Right atrium auricular region (tissue), 2 donors: ENCODE measurements at regions not wholly inside any gene's neighbourhood (a gene's known extent, or its start where the extent isn't known, plus 50 kb on each side); places are given as distances from the start of the nearest gene placed in this dataset.

ENCODE experiments used
- DNase-seq: peaks from one replicate; pipeline ENCODE4 v3.0.0-alpha.2; 2019; ENCODE audit warnings: low spot score
- H3K27ac ChIP-seq, 2 donors: fragments of 200-600 bp; sonication (generic); 1 replicate in 1 of 2; 2 replicates in 1 of 2; pipeline ENCODE4 v1.5.1; 2016 to 2019
- H3K27me3 ChIP-seq, 2 donors: fragments of 200-600 bp; sonication (generic); one replicate each; pipeline versions ENCODE4 v1.5.1 to v1.6.0; 2017 to 2019
- H3K36me3 ChIP-seq: fragments of 200-600 bp; sonication (generic); one replicate; pipeline ENCODE4 v1.5.1; 2016
- H3K4me1 ChIP-seq, 2 donors: fragments of 200-600 bp; sonication (generic); one replicate each; pipeline versions ENCODE4 v1.5.1 to v1.6.0; 2017 to 2019
- H3K4me3 ChIP-seq, 2 donors: fragments of 200-600 bp; sonication (generic); 1 replicate in 1 of 2; 2 replicates in 1 of 2; pipeline ENCODE4 v1.5.1; 2017 to 2019; ENCODE audit warnings: mild to moderate bottlenecking in 1 of 2, moderate library complexity in 1 of 2
- H3K9me3 ChIP-seq, 2 donors: fragments of 200-600 bp; sonication (generic); one replicate each; pipeline ENCODE4 v1.5.1; 2019
- TF ChIP-seq, protein P1 (sequence below), 2 donors: fragments of 200-600 bp; sonication (generic); IDR thresholded peaks; one replicate each; pipeline ENCODE4 v1.5.1; 2019; ENCODE audit warnings: antibody characterized with exemption in 2 of 2

DNA sequence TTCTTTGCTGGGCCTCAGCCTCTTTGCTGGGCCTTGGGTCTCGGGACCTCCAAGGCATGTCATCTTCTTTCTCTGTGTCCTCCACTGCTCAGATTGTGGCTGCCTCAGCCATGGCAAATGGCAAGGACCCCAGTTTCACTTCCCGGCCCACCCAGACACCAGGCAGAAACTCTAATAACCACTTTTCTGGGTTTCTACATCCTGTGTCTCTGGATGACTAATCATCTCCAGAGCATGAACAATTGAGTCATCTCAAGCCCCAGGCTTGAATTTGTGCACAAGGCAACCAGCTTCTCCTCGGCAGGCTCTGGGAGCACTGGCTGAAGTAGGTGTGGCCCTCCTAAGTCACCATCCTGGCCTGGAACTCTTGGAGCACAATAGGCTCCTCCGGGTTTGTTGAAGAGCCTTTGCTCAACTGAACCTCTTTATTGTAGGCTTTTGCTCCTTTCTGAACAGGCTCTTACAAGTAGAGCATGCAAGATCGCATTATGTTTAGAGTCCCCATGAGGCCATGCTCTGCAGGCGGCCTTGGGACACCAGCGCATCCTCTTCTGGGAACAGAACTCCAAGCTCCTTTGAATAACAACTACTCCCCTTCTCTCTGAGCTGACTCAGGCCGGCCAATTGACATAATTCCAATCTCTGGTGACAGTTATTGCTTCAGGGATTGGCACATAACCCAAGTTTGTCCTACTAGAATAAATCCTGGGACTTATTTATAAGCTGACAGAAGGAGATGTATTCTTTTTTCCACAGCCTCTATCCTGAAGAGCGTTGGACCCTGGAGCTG, 218.1 kb downstream of the WDR11 start:
- Histone ChIP-seq H3K9me3 (no peaks in the 10 kb centered on the region), H3K27ac (no peak overlapping the region), H3K36me3 (no peaks in the 10 kb centered on the region), H3K27me3 (no peaks in the 10 kb centered on the region), H3K4me1 (no peaks in the 10 kb centered on the region), H3K4me3 (no peak overlapping the region)
- TF ChIP-seq, protein P1, sequence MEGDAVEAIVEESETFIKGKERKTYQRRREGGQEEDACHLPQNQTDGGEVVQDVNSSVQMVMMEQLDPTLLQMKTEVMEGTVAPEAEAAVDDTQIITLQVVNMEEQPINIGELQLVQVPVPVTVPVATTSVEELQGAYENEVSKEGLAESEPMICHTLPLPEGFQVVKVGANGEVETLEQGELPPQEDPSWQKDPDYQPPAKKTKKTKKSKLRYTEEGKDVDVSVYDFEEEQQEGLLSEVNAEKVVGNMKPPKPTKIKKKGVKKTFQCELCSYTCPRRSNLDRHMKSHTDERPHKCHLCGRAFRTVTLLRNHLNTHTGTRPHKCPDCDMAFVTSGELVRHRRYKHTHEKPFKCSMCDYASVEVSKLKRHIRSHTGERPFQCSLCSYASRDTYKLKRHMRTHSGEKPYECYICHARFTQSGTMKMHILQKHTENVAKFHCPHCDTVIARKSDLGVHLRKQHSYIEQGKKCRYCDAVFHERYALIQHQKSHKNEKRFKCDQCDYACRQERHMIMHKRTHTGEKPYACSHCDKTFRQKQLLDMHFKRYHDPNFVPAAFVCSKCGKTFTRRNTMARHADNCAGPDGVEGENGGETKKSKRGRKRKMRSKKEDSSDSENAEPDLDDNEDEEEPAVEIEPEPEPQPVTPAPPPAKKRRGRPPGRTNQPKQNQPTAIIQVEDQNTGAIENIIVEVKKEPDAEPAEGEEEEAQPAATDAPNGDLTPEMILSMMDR (IDR thresholded peaks at IDR 0.05) = no peak
- DNase-seq = no peak

DNA sequence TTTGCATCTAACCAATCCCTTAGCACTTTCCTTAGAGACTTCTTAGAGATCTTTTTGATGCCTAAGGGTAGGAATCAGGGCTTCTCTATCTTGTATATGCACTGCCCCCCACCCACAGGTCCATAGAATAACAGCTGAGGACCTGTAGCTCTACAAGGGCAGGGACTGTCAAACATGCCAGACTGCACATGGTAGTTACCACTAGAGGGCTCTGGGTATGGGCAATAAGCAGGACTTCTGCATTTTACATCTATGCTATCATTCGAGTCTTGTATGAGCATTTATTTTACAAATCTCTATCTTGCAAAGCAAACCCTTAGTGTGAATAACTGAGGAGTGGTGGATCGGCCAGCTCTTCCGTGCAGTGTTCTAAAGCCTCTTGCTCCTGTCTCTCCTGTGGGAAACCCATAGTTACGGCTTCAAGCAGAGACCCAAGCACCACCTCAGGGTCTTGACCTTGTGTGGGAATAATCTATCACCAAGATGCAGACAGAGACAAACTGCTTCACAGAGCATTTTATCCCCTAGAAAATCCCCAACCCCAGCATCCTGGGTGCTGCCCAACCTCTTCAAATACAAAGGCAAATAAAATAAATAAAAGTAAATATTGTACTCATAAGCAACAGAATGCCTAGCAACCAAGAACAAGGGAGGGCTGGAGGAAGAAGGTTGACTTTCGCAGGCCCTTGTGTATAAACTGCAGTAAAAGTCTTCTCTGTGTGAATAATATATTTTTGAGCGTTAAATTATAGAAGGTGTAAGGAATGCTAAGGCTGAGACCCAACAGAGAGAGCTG, 219.3 kb downstream of the WDR11 start:
- H3K27ac ChIP-seq = no peak overlapping the region
- TF ChIP-seq, protein P1 (IDR thresholded peaks at IDR 0.05) = peak in 1 of 2 donors; percentile 40
- no peak overlapping the region for H3K4me3 ChIP-seq
- H3K4me1 ChIP-seq = no peaks in the 10 kb centered on the region
- no peak for DNase-seq
- H3K9me3 ChIP-seq = no peaks in the 10 kb centered on the region
- H3K36me3 ChIP-seq = no peaks in the 10 kb centered on the region
- no peaks in the 10 kb centered on the region for H3K27me3 ChIP-seq

DNA sequence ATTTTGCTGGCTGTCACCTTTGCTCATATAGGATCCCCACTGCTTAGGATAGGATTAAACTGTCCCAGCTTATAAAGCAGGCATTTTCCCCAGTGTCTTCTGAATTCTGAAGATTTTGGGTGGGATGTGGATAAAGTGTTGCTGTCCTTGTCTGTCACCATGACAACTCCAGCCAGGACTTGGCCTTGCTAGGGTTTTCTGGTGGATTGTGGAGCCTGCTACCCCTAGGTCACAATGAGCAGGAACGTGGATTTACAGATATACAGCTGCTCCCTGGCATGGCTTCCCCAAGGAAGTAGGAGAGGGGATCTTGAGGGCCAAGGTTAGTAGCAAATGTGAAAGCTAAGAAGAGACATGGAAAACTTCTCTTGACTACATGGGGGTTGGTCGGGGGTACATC, 220.7 kb downstream of the WDR11 start:
- Histone ChIP-seq H3K4me1 (peaks cover 0 to 5% of the 10 kb centered on the region in 2 donors), H3K27me3 (no peaks in the 10 kb centered on the region), H3K36me3 (no peaks in the 10 kb centered on the region), H3K27ac (no peak overlapping the region), H3K9me3 (no peaks in the 10 kb centered on the region), H3K4me3 (no peak overlapping the region)
- TF ChIP-seq, protein P1 (IDR thresholded peaks at IDR 0.05) = no peak
- no peak for DNase-seq

DNA sequence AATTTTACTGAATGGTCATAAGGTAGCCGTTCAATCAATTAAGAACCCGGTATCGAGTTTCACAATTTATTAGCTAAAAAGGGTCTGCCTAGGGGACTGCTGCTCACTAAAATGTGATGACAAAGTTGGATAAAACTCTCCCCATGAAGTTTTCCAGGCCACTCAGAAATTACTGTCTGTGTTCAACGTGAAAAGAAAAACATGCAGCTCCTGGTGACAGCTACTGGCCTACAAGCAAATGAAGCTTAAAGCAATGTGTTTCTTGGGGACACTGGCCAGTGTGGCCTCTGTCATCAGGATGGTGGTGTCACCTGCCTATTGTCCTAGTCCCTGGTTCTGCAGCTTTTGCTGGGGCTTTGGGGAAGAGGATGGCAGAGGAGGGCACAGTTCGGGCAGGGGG, 222.6 kb downstream of the WDR11 start:
- TF ChIP-seq, protein P1 (IDR thresholded peaks at IDR 0.05) = no peak
- H3K9me3 ChIP-seq = no peaks in the 10 kb centered on the region
- no peak overlapping the region for H3K4me3 ChIP-seq
- no peak for DNase-seq
- H3K36me3 ChIP-seq = no peaks in the 10 kb centered on the region
- H3K27me3 ChIP-seq = no peaks in the 10 kb centered on the region
- H3K4me1 ChIP-seq = peaks cover 0 to 13% of the 10 kb centered on the region in 2 donors
- no peak overlapping the region for H3K27ac ChIP-seq

DNA sequence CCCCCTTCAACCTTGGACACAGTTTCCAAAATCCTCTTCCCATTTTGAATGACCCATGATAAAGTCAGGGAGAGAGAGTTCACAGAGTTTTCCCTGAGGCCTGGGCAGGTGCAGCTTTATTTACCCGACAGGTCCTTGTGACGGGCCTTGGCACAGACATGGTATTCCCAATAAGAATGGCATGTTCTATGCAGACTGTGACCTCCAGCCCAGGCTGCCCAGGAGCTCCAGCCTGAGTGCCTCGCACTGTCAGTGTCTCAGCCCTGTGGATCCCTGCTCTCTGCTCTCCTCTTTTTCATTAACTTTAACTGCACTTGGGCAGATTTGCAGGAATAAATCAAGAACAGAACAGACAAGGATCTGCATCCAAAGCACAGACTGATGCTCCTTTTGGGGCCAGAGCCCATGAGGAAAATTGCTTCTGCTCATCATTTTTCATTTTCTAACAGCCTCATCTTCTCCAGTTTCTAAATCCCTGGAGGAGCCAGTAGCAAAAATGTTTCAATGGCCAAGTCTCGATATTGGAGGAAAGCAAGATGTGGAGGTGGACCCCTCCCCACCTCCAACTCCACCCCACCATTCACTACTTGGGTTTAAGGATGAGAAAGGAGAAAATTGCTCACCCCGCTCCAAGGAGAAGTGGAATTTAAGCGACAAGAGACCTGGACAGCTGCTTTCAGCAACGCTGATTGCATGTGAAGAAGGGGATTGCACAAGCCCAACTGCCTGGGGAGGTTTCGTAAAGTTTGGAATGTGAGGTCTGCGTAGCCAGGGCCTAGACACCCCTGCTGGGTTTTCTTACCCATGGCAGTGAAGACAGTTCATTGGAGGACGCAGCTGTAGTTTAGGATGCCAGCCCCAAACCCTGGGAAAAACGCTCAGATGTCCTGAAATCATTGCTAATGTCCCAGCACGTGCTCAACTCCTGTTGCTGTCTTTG, 225.9 kb downstream of the WDR11 start:
- Histone ChIP-seq H3K36me3 (no peaks in the 10 kb centered on the region), H3K9me3 (no peaks in the 10 kb centered on the region), H3K27me3 (no peaks in the 10 kb centered on the region), H3K4me1 (peaks cover 0 to 21% of the 10 kb centered on the region in 2 donors), H3K4me3 (no peak overlapping the region), H3K27ac (no peak overlapping the region)
- TF ChIP-seq, protein P1 (IDR thresholded peaks at IDR 0.05) = no peak
- DNase-seq = peak; percentile 75
